ENCODE measurements at regions not wholly inside any gene's neighbourhood (a gene's known extent, or its start where the extent isn't known, plus 50 kb on each side); places are given as distances from the start of the nearest gene placed in this dataset.

DNA sequence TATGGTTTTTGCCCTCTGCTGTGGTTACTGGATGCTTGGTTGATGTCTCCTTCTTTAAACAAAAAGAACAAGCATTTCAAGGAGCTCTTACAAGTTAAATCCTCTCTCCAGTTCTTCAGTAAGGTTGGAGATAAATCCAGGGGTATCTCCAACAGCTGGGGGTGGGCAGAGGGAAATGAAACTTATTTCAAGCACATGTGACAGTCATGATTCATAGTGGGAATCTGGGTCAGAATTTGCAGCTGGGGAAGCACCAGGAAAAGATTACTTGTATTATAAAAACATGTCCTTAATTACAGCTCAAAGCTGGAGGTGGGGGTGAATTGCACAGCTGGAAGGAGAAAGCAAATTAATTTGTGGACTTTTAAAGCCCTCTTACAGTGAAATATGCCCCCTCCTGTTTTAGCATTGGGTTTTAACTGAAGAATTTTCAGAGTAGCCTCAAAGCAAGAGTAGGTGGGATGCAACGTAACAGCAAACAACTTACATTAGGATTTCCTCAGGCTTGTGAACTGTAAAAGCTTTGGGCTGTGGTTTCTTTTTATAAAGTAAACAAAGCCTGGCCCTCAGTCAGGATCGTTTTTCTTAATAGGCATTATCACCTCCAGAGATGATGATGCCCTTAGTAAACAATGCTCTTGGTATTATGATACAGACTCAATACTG lies 596.4 kb downstream of the NYAP2 start:
- H3K14ac ChIP-seq (ENCODE audit: insufficient read depth, low read length): no peak overlapping the region
- no peaks in the 10 kb centered on the region for H3K79me1 ChIP-seq (ENCODE audit: insufficient read depth, low read depth, low read length, poor library complexity, severe bottlenecking)
- no peaks in the 10 kb centered on the region for H3K79me2 ChIP-seq (ENCODE audit: insufficient read depth, low read length)
- H3K9ac ChIP-seq (ENCODE audit: extremely low read depth, insufficient read length, low read length): no peak overlapping the region
- no peak overlapping the region for H3T11ph ChIP-seq (ENCODE audit: low read length)
- no peaks in the 10 kb centered on the region for H3K4me1 ChIP-seq (ENCODE audit: insufficient read depth, low read length)
- no peak overlapping the region for H2BK12ac ChIP-seq (ENCODE audit: insufficient read length, low read depth, low read length)
- Mint-ChIP-seq H3K4me3 (no peak overlapping the region), H3K36me3 (ENCODE audit: insufficient read depth in 1 of 3, low read depth in 3 of 3) (no peaks in the 10 kb centered on the region), H3K27me3 (ENCODE audit: low read depth) (no peaks in the 10 kb centered on the region), H3K27ac (no peak overlapping the region), H3K4me1 (no peaks in the 10 kb centered on the region), H3K9me3 (no peaks in the 10 kb centered on the region)
- H4K5ac ChIP-seq (ENCODE audit: insufficient read length, low read depth, low read length): no peak overlapping the region
- no peak overlapping the region for H2BK120ac ChIP-seq (ENCODE audit: low read depth, low read length, poor library complexity, severe bottlenecking)
- H3K4ac ChIP-seq (ENCODE audit: low read depth, low read length): no peak overlapping the region
- H3K23me2 ChIP-seq (ENCODE audit: insufficient read length, low read depth, low read length, poor library complexity, severe bottlenecking): no peaks in the 10 kb centered on the region
- TF ChIP-seq CTCF (conservative IDR thresholded peaks at IDR 0.05): no peak
- H3K27ac ChIP-seq (ENCODE audit: insufficient read length, low read depth, low read length): no peak overlapping the region
- no peaks in the 10 kb centered on the region for H3K9me3 ChIP-seq (ENCODE audit: control insufficient read depth, low read depth, low read length)
- no peak overlapping the region for H2AK5ac ChIP-seq (ENCODE audit: insufficient read length, low read length)
- H3K4me2 ChIP-seq (ENCODE audit: insufficient read depth, insufficient read length, low read length): no peak overlapping the region
- no CpG with 5 or more reads among the region's 2 CpGs for WGBS (ENCODE audit: extremely low coverage, insufficient read length, low lambda C conversion rate)
- H4K8ac ChIP-seq (replicated peaks; ENCODE audit: insufficient read length, low read depth, low read length): no peak overlapping the region
- no peak for DNase-seq
- no peaks in the 10 kb centered on the region for H4K20me1 ChIP-seq (ENCODE audit: control insufficient read depth, insufficient read depth, insufficient read length)
- H3K56ac ChIP-seq (ENCODE audit: insufficient read length, low read depth, low read length): no peak overlapping the region
- no peaks in the 10 kb centered on the region for H3K27me3 ChIP-seq (ENCODE audit: insufficient read depth, low read length)
- H2BK20ac ChIP-seq (ENCODE audit: low read depth, low read length, poor library complexity, severe bottlenecking): no peak overlapping the region
- H4K91ac ChIP-seq (ENCODE audit: insufficient read length, low read depth, low read length): no peak overlapping the region
- H3K18ac ChIP-seq (ENCODE audit: insufficient read length, low read depth, low read length): no peak overlapping the region
- H2BK15ac ChIP-seq (ENCODE audit: low read depth, low read length): no peak overlapping the region
- H2AFZ ChIP-seq (ENCODE audit: low read length): no peak overlapping the region
- H2BK5ac ChIP-seq (ENCODE audit: insufficient read length, low read length): no peak overlapping the region
- H3K23ac ChIP-seq (ENCODE audit: insufficient read length, low read depth, low read length): no peak overlapping the region

Data from H9 (cell line).